Erythroblast (primary cell): ENCODE measurements at regions not wholly inside any gene's neighbourhood (a gene's known extent, or its start where the extent isn't known, plus 50 kb on each side); places are given as distances from the start of the nearest gene placed in this dataset.

Source experiments
- GATA1 ChIP-seq: IDR thresholded peaks from 2 replicates; pipeline ENCODE4 v1.6.1; 2011; ENCODE audit warnings: low read depth, mild to moderate bottlenecking, control low read depth, low read length, moderate library complexity
- POLR2A ChIP-seq: IDR thresholded peaks from 2 replicates; pipeline ENCODE4 v1.6.1; 2011; ENCODE audit warnings: mild to moderate bottlenecking, low read length

DNA sequence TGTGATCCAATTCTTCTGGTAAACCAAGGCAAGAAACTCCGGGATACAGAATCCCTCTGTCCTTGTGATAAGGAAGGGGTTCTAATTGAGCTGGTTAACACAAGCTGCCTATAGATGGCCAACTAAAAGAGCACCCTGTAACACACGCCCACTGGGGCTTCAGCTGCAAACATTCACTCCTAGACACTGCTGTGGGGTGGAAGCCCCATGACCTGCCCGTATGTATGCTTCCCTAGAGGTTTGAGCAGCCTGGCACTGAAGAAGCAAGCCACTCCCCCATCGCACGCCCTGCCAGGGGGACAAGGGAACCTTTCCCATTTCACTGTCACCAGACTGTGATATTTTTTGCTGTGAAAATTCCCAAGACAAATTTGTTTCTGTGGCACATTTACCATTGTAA lies 516.9 kb upstream of the GOLIM4 start:
- TF ChIP-seq POLR2A (no peak), GATA1 (no peak)
